Activated CD4-positive, alpha-beta T cell treated with anti-CD3 and anti-CD28 coated beads, Interleukin-2, amount 10 ng/mL, durations not matched to agents 7 days and 5 days (primary cell): ENCODE measurements at regions not wholly inside any gene's neighbourhood (a gene's known extent, or its start where the extent isn't known, plus 50 kb on each side); places are given as distances from the start of the nearest gene placed in this dataset.
"Not testable (repeated sequence)": the region's sequence is repeated elsewhere in the genome, so short reads cannot be mapped to it uniquely, and the experiment has no call there.

ENCODE experiments used
- CTCF ChIA-PET: fragments of 350-600 bp; sonication (Branson Sonifier 250); formaldehyde crosslinking; loops from one replicate; lab custom pipeline; 2021; ENCODE audit warnings: antibody characterized with exemption; lab: Charles Lee
- POLR2A ChIA-PET: fragments of 350-600 bp; sonication (Branson Sonifier 250); formaldehyde crosslinking; loops from one replicate; lab custom pipeline; 2021; ENCODE audit warnings: antibody characterized with exemption; lab: Charles Lee
- DNase-seq: peaks from one replicate; pipeline ENCODE4 v3.0.0-alpha.2; 2020
- H3K27ac Mint-ChIP-seq: one replicate; pipeline ENCODE4 v1.8.0; 2021; ENCODE audit warnings: mild to moderate bottlenecking, moderate library complexity, mixed read lengths
- H3K27me3 Mint-ChIP-seq: one replicate; pipeline ENCODE4 v1.8.0; 2021; ENCODE audit warnings: mixed read lengths
- H3K36me3 Mint-ChIP-seq: one replicate; pipeline ENCODE4 v1.8.0; 2021; ENCODE audit warnings: low read depth, mixed read lengths
- H3K4me1 Mint-ChIP-seq: one replicate; pipeline ENCODE4 v1.8.0; 2021; ENCODE audit warnings: mixed read lengths
- H3K4me3 Mint-ChIP-seq: one replicate; pipeline ENCODE4 v1.8.0; 2021; ENCODE audit warnings: mild to moderate bottlenecking, moderate library complexity, mixed read lengths
- H3K9me3 Mint-ChIP-seq: one replicate; pipeline ENCODE4 v1.8.0; 2021; ENCODE audit warnings: mixed read lengths

- POLR2A ChIA-PET, result no interaction called here
- CTCF ChIA-PET, result no interaction called here
- Mint-ChIP-seq H3K4me3 (no peak overlapping the region), H3K36me3 (no peaks in the 10 kb centered on the region), H3K9me3 (no peaks in the 10 kb centered on the region), H3K27me3 (peaks cover 5% of the 10 kb centered on the region), H3K27ac (no peak overlapping the region), H3K4me1 (no peaks in the 10 kb centered on the region)
- DNase-seq, result no peak
These were observed 367.0 kb upstream of the FANCL start for GRCh38 chr2:58608146-58608545.

- no peak overlapping the region for H3K4me3 Mint-ChIP-seq
- POLR2A ChIA-PET, result no interaction called here
These were observed 366.3 kb upstream of the FANCL start for GRCh38 chr2:58607448-58607847.

GRCh38 chr2:58606799-58607198, 365.7 kb upstream of the FANCL start:
- no peak overlapping the region for H3K4me3 Mint-ChIP-seq
- no peaks in the 10 kb centered on the region for H3K36me3 Mint-ChIP-seq
- ChIA-PET POLR2A (no interaction called here), CTCF (no interaction called here)
- H3K27me3 Mint-ChIP-seq, result peaks cover 5% of the 10 kb centered on the region
- no peak for DNase-seq
- H3K4me1 Mint-ChIP-seq, result no peaks in the 10 kb centered on the region
- H3K27ac Mint-ChIP-seq, result no peak overlapping the region
- no peaks in the 10 kb centered on the region for H3K9me3 Mint-ChIP-seq

More at GRCh38 chr2:58607448-58607847, 366.3 kb upstream of the FANCL start:
- DNase-seq, result no peak
- no peaks in the 10 kb centered on the region for H3K36me3 Mint-ChIP-seq
- CTCF ChIA-PET, result no interaction called here
- H3K4me1 Mint-ChIP-seq, result no peaks in the 10 kb centered on the region
- no peaks in the 10 kb centered on the region for H3K9me3 Mint-ChIP-seq
- no peak overlapping the region for H3K27ac Mint-ChIP-seq
- peaks cover 5% of the 10 kb centered on the region for H3K27me3 Mint-ChIP-seq

GRCh38 chr2:58604096-58604495, 363.0 kb upstream of the FANCL start:
- no peak for DNase-seq
- Mint-ChIP-seq H3K4me3 (no peak overlapping the region), H3K9me3 (no peaks in the 10 kb centered on the region), H3K27me3 (peaks cover 2% of the 10 kb centered on the region), H3K36me3 (no peaks in the 10 kb centered on the region), H3K4me1 (no peaks in the 10 kb centered on the region), H3K27ac (no peak overlapping the region)
- CTCF ChIA-PET, result no interaction called here
- POLR2A ChIA-PET, result no interaction called here

- Mint-ChIP-seq H3K36me3 (no peaks in the 10 kb centered on the region), H3K27me3 (no peaks in the 10 kb centered on the region), H3K4me1 (no peaks in the 10 kb centered on the region), H3K9me3 (no peaks in the 10 kb centered on the region), H3K27ac (no peak overlapping the region), H3K4me3 (no peak overlapping the region)
- ChIA-PET POLR2A (no interaction called here), CTCF (no interaction called here)
- no peak for DNase-seq
These were observed 359.9 kb upstream of the FANCL start for GRCh38 chr2:58601017-58601416.

- Mint-ChIP-seq H3K4me1 (no peaks in the 10 kb centered on the region), H3K27me3 (no peaks in the 10 kb centered on the region), H3K4me3 (no peak overlapping the region), H3K36me3 (no peaks in the 10 kb centered on the region), H3K9me3 (no peaks in the 10 kb centered on the region), H3K27ac (no peak overlapping the region)
- no peak for DNase-seq
- ChIA-PET CTCF (no interaction called here), POLR2A (no interaction called here)
These were observed 357.0 kb upstream of the FANCL start for GRCh38 chr2:58598171-58598570.

- H3K9me3 Mint-ChIP-seq, result no peaks in the 10 kb centered on the region
- H3K27ac Mint-ChIP-seq, result no peak overlapping the region
- POLR2A ChIA-PET, result no interaction called here
- H3K36me3 Mint-ChIP-seq, result no peaks in the 10 kb centered on the region
- no peak overlapping the region for H3K4me3 Mint-ChIP-seq
- DNase-seq, result no peak
- no peaks in the 10 kb centered on the region for H3K27me3 Mint-ChIP-seq
- no peaks in the 10 kb centered on the region for H3K4me1 Mint-ChIP-seq
- CTCF ChIA-PET, result no interaction called here
These were observed 354.6 kb upstream of the FANCL start for GRCh38 chr2:58595714-58596113.

GRCh38 chr2:58594762-58595161, 353.6 kb upstream of the FANCL start:
- Mint-ChIP-seq H3K9me3 (no peaks in the 10 kb centered on the region), H3K4me1 (no peaks in the 10 kb centered on the region)
- POLR2A ChIA-PET, result no interaction called here

GRCh38 chr2:58594175-58594574, 353.1 kb upstream of the FANCL start:
- no peak for DNase-seq
- POLR2A ChIA-PET, result no interaction called here
- CTCF ChIA-PET, result no interaction called here

More at GRCh38 chr2:58594762-58595161, 353.6 kb upstream of the FANCL start:
- Mint-ChIP-seq H3K36me3 (no peaks in the 10 kb centered on the region), H3K27ac (no peak overlapping the region), H3K27me3 (no peaks in the 10 kb centered on the region), H3K4me3 (no peak overlapping the region)
- no peak for DNase-seq
- CTCF ChIA-PET, result no interaction called here

GRCh38 chr2:58586178-58586577, 345.1 kb upstream of the FANCL start:
- DNase-seq, H3K36me3 Mint-ChIP-seq, POLR2A ChIA-PET, H3K4me1 Mint-ChIP-seq, CTCF ChIA-PET, H3K27ac Mint-ChIP-seq, H3K27me3 Mint-ChIP-seq, H3K9me3 Mint-ChIP-seq, H3K4me3 Mint-ChIP-seq: not testable (repeated sequence)

More at GRCh38 chr2:58594175-58594574, 353.1 kb upstream of the FANCL start:
- no peak overlapping the region for H3K27ac Mint-ChIP-seq
- H3K9me3 Mint-ChIP-seq, result no peaks in the 10 kb centered on the region
- no peaks in the 10 kb centered on the region for H3K36me3 Mint-ChIP-seq
- no peak overlapping the region for H3K4me3 Mint-ChIP-seq
- H3K27me3 Mint-ChIP-seq, result no peaks in the 10 kb centered on the region
- H3K4me1 Mint-ChIP-seq, result no peaks in the 10 kb centered on the region

GRCh38 chr2:58585233-58585632, 344.1 kb upstream of the FANCL start:
- POLR2A ChIA-PET, result no interaction called here
- Mint-ChIP-seq H3K4me3 (no peak overlapping the region), H3K4me1 (no peaks in the 10 kb centered on the region), H3K36me3 (no peaks in the 10 kb centered on the region), H3K9me3 (no peaks in the 10 kb centered on the region), H3K27me3 (no peaks in the 10 kb centered on the region), H3K27ac (no peak overlapping the region)
- DNase-seq, result no peak
- CTCF ChIA-PET, result no interaction called here

- H3K27me3 Mint-ChIP-seq, result no peaks in the 10 kb centered on the region
- H3K4me1 Mint-ChIP-seq, result no peaks in the 10 kb centered on the region
- no peak overlapping the region for H3K4me3 Mint-ChIP-seq
- H3K27ac Mint-ChIP-seq, result no peak overlapping the region
- ChIA-PET POLR2A (no interaction called here), CTCF (no interaction called here)
- H3K36me3 Mint-ChIP-seq, result no peaks in the 10 kb centered on the region
- DNase-seq, result no peak
- no peaks in the 10 kb centered on the region for H3K9me3 Mint-ChIP-seq
These were observed 343.5 kb upstream of the FANCL start for GRCh38 chr2:58584606-58585118.

- DNase-seq, result no peak
- CTCF ChIA-PET, result interaction anchor here (0.6 kb wide), 1 partner anchor 700 kb away, joined by 4 read pairs; no protein-coding TSS in a partner anchor
- Mint-ChIP-seq H3K4me1 (no peaks in the 10 kb centered on the region), H3K9me3 (no peaks in the 10 kb centered on the region), H3K4me3 (no peak overlapping the region), H3K27me3 (peaks cover 3% of the 10 kb centered on the region), H3K36me3 (no peaks in the 10 kb centered on the region), H3K27ac (no peak overlapping the region)
- POLR2A ChIA-PET, result no interaction called here
These were observed 337.2 kb upstream of the FANCL start for GRCh38 chr2:58578276-58578675.

- H3K4me3 Mint-ChIP-seq, result no peak overlapping the region
- peaks cover 16% of the 10 kb centered on the region for H3K4me1 Mint-ChIP-seq
- H3K27me3 Mint-ChIP-seq, result peaks cover 3% of the 10 kb centered on the region
- DNase-seq, result no peak
- CTCF ChIA-PET, result no interaction called here
- no peaks in the 10 kb centered on the region for H3K36me3 Mint-ChIP-seq
- H3K27ac Mint-ChIP-seq, result no peak overlapping the region
- H3K9me3 Mint-ChIP-seq, result no peaks in the 10 kb centered on the region
- POLR2A ChIA-PET, result no interaction called here
These were observed 333.7 kb upstream of the FANCL start for GRCh38 chr2:58574873-58575272.
